SIG-M5 treated with dmso at 0.1 percent for 504 hours (cell line): ENCODE measurements at regions not wholly inside any gene's neighbourhood (a gene's known extent, or its start where the extent isn't known, plus 50 kb on each side); places are given as distances from the start of the nearest gene placed in this dataset.

Source experiments
- DNase-seq: peaks from one replicate; lab custom pipeline; 2025; ENCODE audit not compliant: unreplicated experiment; lab: John Stamatoyannopoulos, UW

GRCh38 chrX:134718105-134718965 lies 60.1 kb upstream of the PLAC1 start:
- peak; percentile 57 for DNase-seq

GRCh38 chrX:134717698-134718097 lies 59.4 kb upstream of the PLAC1 start:
- no peak for DNase-seq

GRCh38 chrX:134716620-134717012 lies 58.3 kb upstream of the PLAC1 start:
- DNase-seq = no peak

GRCh38 chrX:134715930-134716619 lies 57.8 kb upstream of the PLAC1 start:
- no peak for DNase-seq

- no peak for DNase-seq
Measured at GRCh38 chrX:134714633-134715110, 56.4 kb upstream of the PLAC1 start.

- DNase-seq = no peak
Measured at GRCh38 chrX:134713618-134714107, 55.4 kb upstream of the PLAC1 start.

GRCh38 chrX:134712272-134712671 lies 54.0 kb upstream of the PLAC1 start:
- no peak for DNase-seq

- DNase-seq = no peak
Measured at GRCh38 chrX:134711135-134711921, 53.1 kb upstream of the PLAC1 start.
